HL-60 (cell line): ENCODE measurements at regions not wholly inside any gene's neighbourhood (a gene's known extent, or its start where the extent isn't known, plus 50 kb on each side); places are given as distances from the start of the nearest gene placed in this dataset.
"Not testable (repeated sequence)": the region's sequence is repeated elsewhere in the genome, so short reads cannot be mapped to it uniquely, and the experiment has no call there.

ENCODE experiments used
- DNase-seq, 2 experiments: peaks; one replicate each; pipeline ENCODE4 v3.0.0-alpha.2; 2010 to 2020; ENCODE audit warnings: low read depth in 1 of 2, low spot score in 1 of 2
- H3K27ac ChIP-seq: fragments of 250-450 bp; sonication (Bioruptor Pico); replicated peaks from 2 replicates; pipeline ENCODE4 v1.5.1; 2020; ENCODE audit warnings: mild to moderate bottlenecking, moderate library complexity
- H3K27me3 ChIP-seq: fragments of 250-450 bp; sonication (Bioruptor Pico); 2 replicates; pipeline ENCODE4 v1.5.1; 2021; ENCODE audit warnings: mild to moderate bottlenecking, moderate library complexity; ENCODE audit not compliant: insufficient read depth, poor library complexity, severe bottlenecking
- H3K4me3 ChIP-seq: replicated peaks from 2 replicates; pipeline ENCODE4 v1.5.1; 2011; ENCODE audit warnings: mild to moderate bottlenecking, control low read depth, low read length; ENCODE audit not compliant: insufficient read depth
- CTCF ChIP-seq: IDR thresholded peaks from one replicate; pipeline ENCODE4 v1.5.1; 2011; ENCODE audit warnings: low read length, control low read depth, inconsistent platforms; ENCODE audit not compliant: insufficient read depth
- GABPA ChIP-seq: IDR thresholded peaks from 2 replicates; pipeline ENCODE4 v1.6.1; 2012; ENCODE audit warnings: low read depth
- POLR2AphosphoS5 ChIP-seq: IDR thresholded peaks from 2 replicates; pipeline ENCODE4 v1.6.1; 2012; ENCODE audit warnings: low read depth
- REST ChIP-seq: IDR thresholded peaks from 2 replicates; pipeline ENCODE4 v1.6.1; 2012; ENCODE audit warnings: low read depth; ENCODE audit not compliant: insufficient replicate concordance
- SPI1 ChIP-seq: IDR thresholded peaks from 2 replicates; pipeline ENCODE4 v1.6.1; 2012; ENCODE audit warnings: low read depth, mild to moderate bottlenecking, borderline replicate concordance

- Histone ChIP-seq H3K4me3 (no peak overlapping the region), H3K27me3 (peaks cover 5% of the 10 kb centered on the region)
- TF ChIP-seq CTCF (no peak), POLR2AphosphoS5 (no peak), REST (no peak), GABPA (no peak), SPI1 (no peak)
Measured at GRCh38 chr13:44848920-44849676, 140.2 kb downstream of the NUFIP1 start.

GRCh38 chr13:44845281-44846058, 143.8 kb downstream of the NUFIP1 start:
- H3K4me3 ChIP-seq, H3K27ac ChIP-seq, DNase-seq, H3K27me3 ChIP-seq: not testable (repeated sequence)

More at GRCh38 chr13:44848920-44849676, 140.2 kb downstream of the NUFIP1 start:
- no peak for DNase-seq
- no peak overlapping the region for H3K27ac ChIP-seq

GRCh38 chr13:44844786-44845185, 144.5 kb downstream of the NUFIP1 start:
- no peak for DNase-seq
- H3K4me3 ChIP-seq, result no peak overlapping the region
- H3K27me3 ChIP-seq, result peaks cover 5% of the 10 kb centered on the region
- no peak for TF ChIP-seq CTCF
- TF ChIP-seq REST, result no peak
- TF ChIP-seq GABPA, result no peak
- no peak for TF ChIP-seq POLR2AphosphoS5
- TF ChIP-seq SPI1, result no peak
- no peak overlapping the region for H3K27ac ChIP-seq

GRCh38 chr13:44843403-44843802, 145.9 kb downstream of the NUFIP1 start:
- no peak for TF ChIP-seq POLR2AphosphoS5
- TF ChIP-seq REST, result no peak
- no peak for TF ChIP-seq SPI1
- TF ChIP-seq GABPA, result no peak
- no peak for TF ChIP-seq CTCF
- no peak for DNase-seq
- Histone ChIP-seq H3K27ac (no peak overlapping the region), H3K27me3 (peaks cover 5% of the 10 kb centered on the region), H3K4me3 (no peak overlapping the region)
